Mesothelial cell of epicardium (in vitro differentiated cells): ENCODE measurements at regions not wholly inside any gene's neighbourhood (a gene's known extent, or its start where the extent isn't known, plus 50 kb on each side); places are given as distances from the start of the nearest gene placed in this dataset.

Source experiments
- DNase-seq, 2 experiments: peaks; one replicate each; pipeline ENCODE4 v3.0.0; 2021; ENCODE audit warnings: low spot score in 2 of 2; ENCODE audit not compliant: unreplicated experiment in 2 of 2
- H3K27ac Mint-ChIP-seq: 2 replicates; pipeline ENCODE4 v1.8.0; 2021; ENCODE audit warnings: mixed read lengths
- H3K27me3 Mint-ChIP-seq: 2 replicates; pipeline ENCODE4 v1.8.0; 2021; ENCODE audit warnings: low read depth, mixed read lengths
- H3K36me3 Mint-ChIP-seq: 2 replicates; pipeline ENCODE4 v1.8.0; 2021; ENCODE audit warnings: mixed read lengths
- H3K4me1 Mint-ChIP-seq: 2 replicates; pipeline ENCODE4 v1.8.0; 2021; ENCODE audit warnings: mixed read lengths
- H3K4me3 Mint-ChIP-seq: 2 replicates; pipeline ENCODE4 v1.8.0; 2021; ENCODE audit warnings: mild to moderate bottlenecking, moderate library complexity, mixed read lengths
- H3K9me3 Mint-ChIP-seq: 2 replicates; pipeline ENCODE4 v1.8.0; 2021; ENCODE audit warnings: mixed read lengths
- TF ChIP-seq, protein P1 (sequence below): fragments of 200-600 bp; sonication (generic); IDR thresholded peaks from one replicate; pipeline ENCODE4 v1.5.0; 2021; ENCODE audit warnings: antibody characterized with exemption; ENCODE audit not compliant: unreplicated experiment

DNA sequence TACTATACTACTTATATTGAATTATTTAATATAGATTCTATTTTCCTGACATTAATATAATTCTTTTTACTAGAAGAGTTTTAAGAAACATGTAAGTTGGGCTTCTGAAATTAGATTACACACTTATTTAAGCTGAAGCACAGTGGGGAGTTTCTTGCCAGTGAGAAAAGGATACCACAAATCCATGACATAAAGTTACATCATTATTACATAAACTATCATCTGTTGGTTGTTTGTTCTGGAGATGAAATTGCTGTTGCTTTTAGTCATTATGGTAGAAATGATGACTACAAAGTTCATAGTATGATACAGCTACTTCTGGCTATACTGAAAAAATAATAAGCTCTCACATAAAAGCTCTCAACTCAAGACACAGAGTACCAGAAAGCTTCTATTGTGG lies 880.4 kb downstream of the PCDH18 start:
- peaks cover 6% of the 10 kb centered on the region for H3K9me3 Mint-ChIP-seq
- TF ChIP-seq, protein P1, sequence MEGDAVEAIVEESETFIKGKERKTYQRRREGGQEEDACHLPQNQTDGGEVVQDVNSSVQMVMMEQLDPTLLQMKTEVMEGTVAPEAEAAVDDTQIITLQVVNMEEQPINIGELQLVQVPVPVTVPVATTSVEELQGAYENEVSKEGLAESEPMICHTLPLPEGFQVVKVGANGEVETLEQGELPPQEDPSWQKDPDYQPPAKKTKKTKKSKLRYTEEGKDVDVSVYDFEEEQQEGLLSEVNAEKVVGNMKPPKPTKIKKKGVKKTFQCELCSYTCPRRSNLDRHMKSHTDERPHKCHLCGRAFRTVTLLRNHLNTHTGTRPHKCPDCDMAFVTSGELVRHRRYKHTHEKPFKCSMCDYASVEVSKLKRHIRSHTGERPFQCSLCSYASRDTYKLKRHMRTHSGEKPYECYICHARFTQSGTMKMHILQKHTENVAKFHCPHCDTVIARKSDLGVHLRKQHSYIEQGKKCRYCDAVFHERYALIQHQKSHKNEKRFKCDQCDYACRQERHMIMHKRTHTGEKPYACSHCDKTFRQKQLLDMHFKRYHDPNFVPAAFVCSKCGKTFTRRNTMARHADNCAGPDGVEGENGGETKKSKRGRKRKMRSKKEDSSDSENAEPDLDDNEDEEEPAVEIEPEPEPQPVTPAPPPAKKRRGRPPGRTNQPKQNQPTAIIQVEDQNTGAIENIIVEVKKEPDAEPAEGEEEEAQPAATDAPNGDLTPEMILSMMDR = no peak
- no peak for DNase-seq
- H3K4me1 Mint-ChIP-seq = peaks cover 11% of the 10 kb centered on the region
- H3K27me3 Mint-ChIP-seq = no peaks in the 10 kb centered on the region
- H3K4me3 Mint-ChIP-seq = no peak overlapping the region
- no peak overlapping the region for H3K27ac Mint-ChIP-seq
- no peaks in the 10 kb centered on the region for H3K36me3 Mint-ChIP-seq

DNA sequence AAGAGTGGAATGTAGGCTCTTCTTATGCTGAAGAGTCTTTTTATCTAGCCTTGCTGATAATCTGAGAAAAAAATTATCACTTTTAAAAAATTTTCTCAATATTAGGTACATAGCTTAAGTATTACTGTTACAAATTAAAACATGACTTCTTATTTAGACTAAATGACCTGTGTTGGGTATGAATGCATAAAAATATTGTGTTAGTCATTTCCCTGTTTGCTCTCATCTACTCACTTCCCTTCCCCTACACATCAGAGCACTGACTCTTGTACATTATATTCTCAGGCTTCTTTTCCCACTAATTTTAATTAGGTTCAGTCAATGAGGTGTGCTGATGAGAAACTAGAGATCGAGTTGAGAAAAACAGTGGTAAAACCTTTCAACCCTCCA lies 881.0 kb downstream of the PCDH18 start:
- TF ChIP-seq, protein P1 = no peak
- H3K9me3 Mint-ChIP-seq = peaks cover 4% of the 10 kb centered on the region
- peaks cover 11% of the 10 kb centered on the region for H3K4me1 Mint-ChIP-seq
- no peaks in the 10 kb centered on the region for H3K36me3 Mint-ChIP-seq
- H3K27ac Mint-ChIP-seq = no peak overlapping the region
- H3K4me3 Mint-ChIP-seq = no peak overlapping the region
- no peaks in the 10 kb centered on the region for H3K27me3 Mint-ChIP-seq
- DNase-seq = no peak

DNA sequence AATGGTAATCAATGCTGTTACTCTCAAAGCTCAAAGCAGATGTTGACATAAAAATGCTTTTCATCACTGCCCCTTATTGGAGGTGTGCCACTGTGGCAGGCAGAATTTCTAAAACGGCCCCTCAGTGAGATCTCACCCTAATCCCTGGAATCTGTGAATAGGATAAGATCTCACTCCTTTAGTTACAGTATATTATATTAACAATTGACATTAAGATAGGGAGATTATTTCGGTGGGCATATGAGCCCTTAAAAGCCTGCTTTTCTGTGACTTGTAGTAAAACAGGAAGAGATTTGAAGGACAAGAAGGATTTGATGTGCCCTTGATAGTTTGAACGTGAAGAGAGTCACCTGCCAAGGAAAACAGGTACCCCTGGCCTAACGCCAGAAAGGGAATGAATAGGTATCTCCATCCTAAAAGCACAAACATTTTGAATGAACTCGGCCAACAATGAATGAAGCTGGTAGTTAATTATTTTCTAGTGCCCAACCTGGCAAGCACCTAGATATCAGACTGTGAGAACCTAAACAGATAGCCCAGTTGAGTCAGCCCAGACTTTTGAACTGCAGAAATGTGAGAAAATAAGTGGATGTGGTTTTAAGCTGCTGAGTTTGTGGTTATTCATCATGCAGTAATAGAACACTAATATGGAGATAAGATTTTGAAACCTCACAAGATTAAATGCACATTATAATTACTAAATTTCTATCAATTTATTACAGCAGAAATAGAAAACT lies 881.6 kb downstream of the PCDH18 start:
- Mint-ChIP-seq H3K4me3 (no peak overlapping the region), H3K27ac (no peak overlapping the region), H3K4me1 (peaks cover 11% of the 10 kb centered on the region), H3K27me3 (no peaks in the 10 kb centered on the region), H3K36me3 (no peaks in the 10 kb centered on the region), H3K9me3 (no peaks in the 10 kb centered on the region)
- no peak for DNase-seq
- TF ChIP-seq, protein P1 = no peak

DNA sequence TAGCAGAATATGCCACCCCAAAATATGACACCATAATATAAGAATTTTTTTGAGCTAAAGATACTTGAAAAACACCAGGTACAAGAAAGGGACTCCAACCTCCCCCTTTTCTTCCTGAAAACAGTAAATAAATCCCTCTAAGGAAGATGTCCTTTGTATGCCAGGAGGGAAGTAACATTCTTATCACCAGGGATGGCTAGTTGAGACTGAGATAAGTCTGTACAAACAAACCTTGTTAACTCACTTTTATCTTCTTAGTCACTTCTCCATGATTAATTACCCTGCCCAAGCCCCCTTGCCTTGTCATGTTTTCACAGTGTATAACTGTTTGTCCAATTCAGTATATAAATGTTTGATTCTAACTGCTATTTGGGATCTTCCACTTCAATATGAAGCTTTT lies 888.0 kb downstream of the PCDH18 start:
- TF ChIP-seq, protein P1 = no peak
- DNase-seq = no peak
- Mint-ChIP-seq H3K4me3 (no peak overlapping the region), H3K9me3 (no peaks in the 10 kb centered on the region), H3K36me3 (no peaks in the 10 kb centered on the region), H3K27ac (no peak overlapping the region), H3K27me3 (no peaks in the 10 kb centered on the region), H3K4me1 (peaks cover 10% of the 10 kb centered on the region)

DNA sequence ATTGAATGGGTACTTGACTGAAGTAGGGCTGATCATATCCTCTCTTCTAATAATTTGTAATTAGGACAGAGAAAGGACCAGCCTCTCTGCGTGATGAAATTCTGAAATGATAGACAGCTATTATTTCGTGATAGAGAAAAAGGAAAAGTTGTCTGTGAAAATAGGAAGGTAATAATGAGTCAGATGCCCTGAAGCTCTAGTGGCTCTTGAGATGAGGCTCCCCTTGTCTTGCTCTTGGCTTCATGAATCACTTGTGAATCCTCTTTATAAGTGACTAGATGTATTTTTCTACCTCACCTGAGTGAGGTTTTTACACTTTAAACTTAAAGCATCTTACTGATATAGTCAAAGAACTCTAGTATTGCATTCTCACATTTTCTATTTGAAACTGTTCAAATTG lies 888.9 kb downstream of the PCDH18 start:
- TF ChIP-seq, protein P1 = no peak
- peaks cover 10% of the 10 kb centered on the region for H3K4me1 Mint-ChIP-seq
- H3K4me3 Mint-ChIP-seq = no peak overlapping the region
- DNase-seq = no peak
- H3K36me3 Mint-ChIP-seq = no peaks in the 10 kb centered on the region
- no peaks in the 10 kb centered on the region for H3K27me3 Mint-ChIP-seq
- no peak overlapping the region for H3K27ac Mint-ChIP-seq
- no peaks in the 10 kb centered on the region for H3K9me3 Mint-ChIP-seq
